ENCODE measurements at regions not wholly inside any gene's neighbourhood (a gene's known extent, or its start where the extent isn't known, plus 50 kb on each side); places are given as distances from the start of the nearest gene placed in this dataset.

- TF ChIP-seq FOXP2 (optimal IDR thresholded peaks at IDR 0.05; ENCODE audit: borderline replicate concordance, extremely low read depth, extremely low read length, insufficient read depth) (no peak), REST (IDR thresholded peaks at IDR 0.05; ENCODE audit: insufficient read depth in 1 of 2, low read depth in 2 of 2, low read length in 2 of 2) (no peak), POLR2AphosphoS5 (IDR thresholded peaks at IDR 0.05; ENCODE audit: low read depth, low read length) (no peak), TAF1 (IDR thresholded peaks at IDR 0.05; ENCODE audit: borderline replicate concordance, insufficient read depth, low read length) (no peak), SIN3A (IDR thresholded peaks at IDR 0.05; ENCODE audit: borderline replicate concordance, insufficient read depth, low read length) (no peak)
Observed at GRCh38 chr17:73972901-73973300, 230.6 kb upstream of the RPL38 start.

- TF ChIP-seq TAF1 (IDR thresholded peaks at IDR 0.05; ENCODE audit: borderline replicate concordance, insufficient read depth, low read length) (no peak), REST (IDR thresholded peaks at IDR 0.05; ENCODE audit: insufficient read depth in 1 of 2, low read depth in 2 of 2, low read length in 2 of 2) (no peak), FOXP2 (optimal IDR thresholded peaks at IDR 0.05; ENCODE audit: borderline replicate concordance, extremely low read depth, extremely low read length, insufficient read depth) (no peak), SIN3A (IDR thresholded peaks at IDR 0.05; ENCODE audit: borderline replicate concordance, insufficient read depth, low read length) (no peak), POLR2AphosphoS5 (IDR thresholded peaks at IDR 0.05; ENCODE audit: low read depth, low read length) (no peak)
Observed at GRCh38 chr17:73973586-73974409, 229.7 kb upstream of the RPL38 start.

GRCh38 chr17:73974536-73974935 is 228.9 kb upstream of the RPL38 start:
- TF ChIP-seq FOXP2 (optimal IDR thresholded peaks at IDR 0.05; ENCODE audit: borderline replicate concordance, extremely low read depth, extremely low read length, insufficient read depth) (no peak), SIN3A (IDR thresholded peaks at IDR 0.05; ENCODE audit: borderline replicate concordance, insufficient read depth, low read length) (no peak), POLR2AphosphoS5 (IDR thresholded peaks at IDR 0.05; ENCODE audit: low read depth, low read length) (no peak), REST (IDR thresholded peaks at IDR 0.05; ENCODE audit: insufficient read depth in 1 of 2, low read depth in 2 of 2, low read length in 2 of 2) (no peak), TAF1 (IDR thresholded peaks at IDR 0.05; ENCODE audit: borderline replicate concordance, insufficient read depth, low read length) (no peak)

GRCh38 chr17:73976147-73976546 is 227.3 kb upstream of the RPL38 start:
- TF ChIP-seq TAF1 (IDR thresholded peaks at IDR 0.05; ENCODE audit: borderline replicate concordance, insufficient read depth, low read length) = no peak
- no peak for TF ChIP-seq FOXP2 (optimal IDR thresholded peaks at IDR 0.05; ENCODE audit: borderline replicate concordance, extremely low read depth, extremely low read length, insufficient read depth)
- TF ChIP-seq SIN3A (IDR thresholded peaks at IDR 0.05; ENCODE audit: borderline replicate concordance, insufficient read depth, low read length) = no peak
- TF ChIP-seq REST (IDR thresholded peaks at IDR 0.05; ENCODE audit: insufficient read depth in 1 of 2, low read depth in 2 of 2, low read length in 2 of 2) = no peak
- no peak for TF ChIP-seq POLR2AphosphoS5 (IDR thresholded peaks at IDR 0.05; ENCODE audit: low read depth, low read length)

Measured in PFSK-1 (cell line).